ENCODE measurements at regions not wholly inside any gene's neighbourhood (a gene's known extent, or its start where the extent isn't known, plus 50 kb on each side); places are given as distances from the start of the nearest gene placed in this dataset.

DNA sequence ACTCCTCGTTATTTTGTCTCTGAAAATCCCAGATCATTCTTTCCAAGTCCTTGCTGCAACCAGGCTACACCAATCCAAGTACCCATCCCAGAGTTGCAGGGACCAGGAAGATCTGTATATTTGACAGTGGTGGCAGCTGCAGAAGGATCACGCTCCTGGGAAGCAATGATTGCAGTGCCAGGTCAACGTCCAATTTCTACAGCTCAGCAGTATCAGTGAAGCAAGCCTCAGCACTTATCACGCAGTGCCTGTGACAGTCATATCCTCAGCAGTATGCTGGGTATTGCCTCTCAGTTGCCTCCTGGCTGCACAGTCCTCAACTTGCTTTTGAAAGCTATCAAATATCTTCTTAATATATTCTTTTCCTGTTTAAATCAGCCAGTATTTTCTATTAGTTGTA, 66.7 kb downstream of the BARHL2 start:
- DNase-seq (ENCODE audit: low read depth in 2 of 2), result no peak

DNA sequence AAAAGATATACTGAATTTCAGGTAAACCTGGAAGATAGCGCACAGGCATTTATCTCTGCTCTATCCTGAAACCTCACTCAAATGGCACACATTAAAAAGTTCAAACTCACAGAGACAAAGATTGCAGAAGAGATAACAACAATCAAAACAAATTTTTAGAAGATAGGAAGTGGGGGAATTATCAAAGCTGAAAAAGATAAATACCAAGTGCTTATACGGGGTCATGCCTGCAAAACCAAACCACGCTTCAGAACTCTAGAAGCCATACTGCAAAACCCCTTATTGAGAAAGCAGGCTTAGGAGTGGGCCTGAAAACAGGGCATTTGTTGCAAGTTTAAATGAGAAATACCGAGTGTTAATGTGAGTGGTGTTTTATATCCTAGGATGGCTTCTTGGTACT, 76.8 kb downstream of the BARHL2 start:
- DNase-seq (ENCODE audit: low read depth in 2 of 2), result no peak

DNA sequence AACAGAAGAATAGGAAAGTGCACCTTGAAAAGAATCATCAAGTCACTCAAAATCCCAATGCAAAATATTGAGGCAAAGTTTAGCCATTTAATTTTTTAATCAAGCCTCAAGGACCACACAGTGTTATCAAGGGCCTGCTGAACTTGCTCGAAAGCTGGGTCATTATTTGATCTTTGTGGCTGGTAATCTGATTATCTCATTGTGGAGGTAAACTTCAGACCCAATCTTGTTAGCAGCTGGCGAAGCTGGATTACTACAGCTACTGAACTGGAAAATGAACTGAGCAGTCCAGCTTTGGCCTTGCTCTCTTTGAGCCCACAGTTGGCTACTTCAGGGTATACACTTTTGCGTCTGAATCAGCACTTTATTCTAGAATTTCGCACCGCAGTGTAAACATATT, 94.4 kb downstream of the BARHL2 start:
- no peak for DNase-seq (ENCODE audit: low read depth in 2 of 2)

DNA sequence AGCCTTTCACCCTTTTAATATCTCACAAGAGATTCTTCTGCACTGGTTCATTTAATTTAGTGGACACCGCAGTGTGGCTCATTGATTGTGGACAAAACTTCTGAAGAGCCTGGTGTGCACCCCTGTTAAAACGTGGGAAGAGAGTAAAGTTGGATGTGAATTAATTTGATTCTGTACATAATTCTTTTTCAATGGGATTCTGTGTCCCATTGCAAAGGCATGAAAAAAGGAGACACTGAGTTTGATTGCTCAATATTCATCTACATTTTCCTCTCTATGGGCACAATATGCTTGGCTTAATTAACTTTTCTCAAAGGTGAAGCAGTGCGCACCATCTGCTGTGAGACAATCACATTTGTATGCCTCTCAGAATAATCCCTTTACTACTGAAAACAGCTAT, 95.1 kb downstream of the BARHL2 start:
- DNase-seq (ENCODE audit: low read depth in 2 of 2), result no peak

DNA sequence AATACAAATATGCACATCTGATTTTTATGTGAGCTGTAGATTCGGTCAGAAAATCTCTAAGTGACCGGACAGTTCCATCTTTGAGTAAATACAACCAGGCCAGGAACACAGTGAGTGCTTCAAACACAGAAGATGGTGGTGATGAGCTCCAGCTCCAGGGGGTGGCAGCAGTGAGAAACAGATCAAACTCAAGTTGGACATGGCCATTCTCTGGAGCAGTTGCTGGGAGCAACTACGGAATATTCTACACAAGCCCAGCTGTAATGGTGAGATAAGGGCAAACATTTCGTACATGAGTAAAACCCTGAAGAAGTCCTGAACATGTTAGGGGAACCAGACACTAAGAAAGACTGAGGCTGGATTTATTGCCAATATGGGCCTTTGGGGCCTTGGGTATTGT, 100.7 kb downstream of the BARHL2 start:
- no peak for DNase-seq (ENCODE audit: low read depth in 2 of 2)

DNA sequence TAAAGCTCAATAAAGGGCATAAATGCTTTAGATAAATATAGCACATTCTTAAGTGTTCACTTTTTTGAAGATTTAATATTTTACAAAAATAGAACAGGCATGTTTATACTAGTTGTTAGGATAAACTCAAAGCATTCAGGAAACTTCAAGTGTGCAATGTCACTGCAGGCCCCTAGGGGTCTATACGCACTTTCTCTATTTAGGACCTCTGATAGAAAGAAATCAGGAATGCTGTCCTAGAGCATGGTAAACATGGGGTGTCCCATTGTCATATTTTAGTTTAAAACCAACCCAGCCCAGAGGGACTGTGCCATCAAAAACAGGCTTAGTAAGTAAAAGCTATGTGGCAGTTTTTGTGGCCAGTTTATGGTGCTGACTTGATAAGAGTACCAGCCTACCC, 102.2 kb downstream of the BARHL2 start:
- DNase-seq (ENCODE audit: low read depth in 2 of 2), result no peak

DNA sequence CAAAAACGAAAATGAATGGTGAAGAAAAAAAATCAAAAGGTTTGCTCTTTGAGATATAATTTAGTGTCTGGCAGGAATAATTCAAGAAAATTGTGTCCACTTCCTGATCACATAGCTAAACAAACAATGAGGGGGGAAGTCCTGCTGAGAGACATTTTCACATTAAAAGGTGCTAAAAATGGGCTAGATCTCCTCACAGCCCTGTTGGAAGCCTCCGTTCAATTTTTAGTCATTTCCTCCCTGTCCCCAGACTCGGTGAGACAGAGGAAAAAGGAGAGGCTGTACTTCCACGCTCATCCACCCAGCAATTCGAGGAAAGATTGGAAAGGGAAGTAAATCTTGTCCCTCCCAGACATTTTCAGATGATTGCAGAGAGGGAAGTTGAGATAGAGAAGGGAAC, 103.7 kb downstream of the BARHL2 start:
- no peak for DNase-seq (ENCODE audit: low read depth in 2 of 2)

DNA sequence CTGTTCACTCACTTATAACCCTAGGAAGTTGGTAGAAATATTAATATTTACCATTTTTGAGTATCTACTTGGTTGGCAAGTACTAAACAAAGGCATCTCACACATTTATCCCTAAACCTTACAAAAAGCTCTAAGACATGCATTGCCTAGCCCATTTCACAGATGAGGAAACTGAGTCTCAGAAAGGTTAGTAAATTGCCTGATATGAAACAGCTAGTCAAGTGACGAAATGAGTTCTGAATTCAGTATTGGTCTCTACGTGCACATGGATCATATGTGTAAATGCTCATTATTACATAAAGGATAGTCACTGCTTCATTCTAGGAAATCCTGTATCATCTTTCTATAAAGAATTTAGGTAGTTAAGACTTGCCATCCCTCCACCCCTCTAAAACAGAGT, 105.1 kb downstream of the BARHL2 start:
- no peak for DNase-seq (ENCODE audit: low read depth in 2 of 2)

DNA sequence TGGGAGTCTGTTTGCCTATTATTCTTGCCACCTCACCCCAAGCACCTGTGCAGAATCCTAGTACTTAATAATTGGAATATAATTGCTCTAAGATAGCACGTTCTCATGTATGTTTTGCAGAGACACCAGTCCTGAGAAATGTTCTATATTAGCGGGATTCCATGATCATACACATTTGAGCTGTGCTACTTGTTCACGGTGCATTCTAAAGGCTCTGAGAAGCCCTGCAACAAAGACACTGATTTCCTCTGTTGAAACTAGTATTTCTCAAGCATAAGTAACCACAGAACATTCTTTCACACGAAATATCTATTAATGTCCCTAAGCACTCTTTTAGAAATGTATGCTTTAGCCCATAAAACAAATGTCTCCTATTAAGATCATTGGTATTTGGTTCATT, 109.4 kb downstream of the BARHL2 start:
- no peak for DNase-seq (ENCODE audit: low read depth in 2 of 2)

DNA sequence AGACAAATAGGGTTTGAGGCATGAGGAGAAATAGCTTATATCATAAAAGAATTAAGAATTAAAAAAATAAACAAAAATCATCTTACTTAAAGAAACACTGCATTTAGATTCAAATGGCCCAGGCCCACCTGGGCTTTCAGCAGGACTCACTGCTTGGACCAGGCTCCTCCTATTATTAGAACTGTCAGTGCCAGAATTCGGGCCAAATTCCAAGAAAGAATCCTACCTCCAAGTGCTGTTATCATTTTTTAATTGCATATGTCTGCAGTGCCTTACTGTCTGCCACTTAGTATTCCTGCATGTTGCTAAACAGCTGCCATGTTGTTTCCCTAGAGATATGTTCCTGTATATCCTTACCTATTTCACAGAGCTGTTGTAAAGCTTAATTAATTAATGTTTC, 112.0 kb downstream of the BARHL2 start:
- DNase-seq (ENCODE audit: low read depth in 2 of 2), result no peak

DNA sequence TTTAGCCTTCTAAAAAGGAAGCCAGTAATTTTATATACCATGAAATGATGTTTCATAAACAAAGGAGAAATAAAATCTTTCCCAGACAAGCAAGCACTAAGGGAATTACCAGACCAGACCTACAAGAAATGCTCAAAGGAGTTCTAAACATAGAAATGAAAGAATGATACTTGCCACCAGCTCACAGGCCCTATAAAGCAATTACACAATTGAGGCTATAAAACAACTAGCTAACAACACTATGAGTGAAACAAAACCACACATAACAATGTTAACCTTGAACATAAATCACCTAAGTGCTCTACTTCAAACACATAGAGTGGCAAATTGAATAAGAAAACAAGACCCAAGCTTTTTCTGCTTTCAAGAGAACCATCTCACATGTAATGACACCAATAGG, 123.8 kb downstream of the BARHL2 start:
- no peak for DNase-seq (ENCODE audit: low read depth in 2 of 2)

DNA sequence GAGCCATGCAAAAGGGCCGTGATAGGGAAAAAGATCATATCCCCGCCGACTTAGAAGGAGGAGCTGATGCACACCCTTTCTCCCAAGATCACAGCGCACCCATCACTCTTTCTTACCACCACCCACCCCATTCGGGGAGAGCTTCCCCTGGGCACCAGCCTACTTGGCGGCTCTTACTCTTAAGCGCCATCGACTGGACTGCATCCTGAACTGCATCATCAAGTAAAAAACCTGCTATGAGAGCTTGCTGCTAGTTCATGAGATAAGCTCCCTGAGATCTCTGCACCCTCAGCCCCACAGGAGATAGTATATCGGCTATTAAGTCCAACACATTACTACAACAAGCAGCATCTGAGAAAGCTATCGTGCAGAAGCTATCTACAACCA, 125.1 kb downstream of the BARHL2 start:
- no peak for DNase-seq (ENCODE audit: low read depth in 2 of 2)

DNA sequence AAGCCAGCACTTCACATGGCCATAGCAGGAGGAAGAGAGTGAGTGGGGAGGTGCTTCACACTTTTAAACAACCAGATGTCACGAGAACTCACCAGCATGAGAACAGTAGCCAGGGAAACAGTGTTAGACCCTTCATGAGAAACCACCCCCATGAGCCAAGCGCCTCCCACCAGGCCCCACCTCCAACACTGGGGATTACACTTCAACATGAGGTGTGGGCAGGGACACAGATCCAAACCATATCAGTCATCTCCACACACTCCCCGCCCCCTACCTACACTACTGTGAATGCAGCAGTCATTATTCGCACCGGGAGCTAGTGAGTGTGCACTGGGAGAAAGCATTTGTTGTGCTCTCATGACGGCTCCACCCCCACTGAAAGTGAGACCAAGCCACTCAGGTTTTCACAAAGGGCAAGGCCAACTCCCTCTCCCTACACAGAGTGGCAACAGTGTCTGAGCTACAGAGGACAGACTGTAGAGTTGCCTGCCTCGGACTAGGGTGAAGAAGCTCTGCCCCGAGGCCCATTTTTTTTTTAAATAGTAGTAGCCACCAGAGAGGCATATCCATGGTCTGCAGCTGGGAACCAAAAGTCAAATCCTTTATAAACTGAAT, 125.6 kb downstream of the BARHL2 start:
- DNase-seq (ENCODE audit: low read depth in 2 of 2), result no peak

DNA sequence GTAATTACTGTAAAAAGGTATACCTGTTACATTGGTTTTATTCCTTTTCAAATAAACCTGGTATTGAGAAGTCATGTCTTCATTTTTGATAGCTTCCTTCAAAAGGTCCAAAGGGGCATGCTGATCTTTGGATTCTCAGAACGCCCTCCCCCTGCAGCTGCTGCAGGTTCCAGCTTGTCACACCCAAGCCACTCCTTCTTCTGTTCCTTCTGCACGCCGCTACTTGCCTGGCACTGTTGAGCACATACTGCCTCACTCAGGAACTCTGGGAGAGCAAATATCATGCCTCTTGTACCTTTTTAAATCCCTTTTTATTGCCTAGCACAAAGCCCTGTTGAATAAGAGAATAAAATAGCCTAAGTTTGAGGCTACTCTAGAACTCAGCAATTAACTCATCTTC, 136.9 kb downstream of the BARHL2 start:
- no peak for DNase-seq (ENCODE audit: low read depth in 2 of 2)

DNA sequence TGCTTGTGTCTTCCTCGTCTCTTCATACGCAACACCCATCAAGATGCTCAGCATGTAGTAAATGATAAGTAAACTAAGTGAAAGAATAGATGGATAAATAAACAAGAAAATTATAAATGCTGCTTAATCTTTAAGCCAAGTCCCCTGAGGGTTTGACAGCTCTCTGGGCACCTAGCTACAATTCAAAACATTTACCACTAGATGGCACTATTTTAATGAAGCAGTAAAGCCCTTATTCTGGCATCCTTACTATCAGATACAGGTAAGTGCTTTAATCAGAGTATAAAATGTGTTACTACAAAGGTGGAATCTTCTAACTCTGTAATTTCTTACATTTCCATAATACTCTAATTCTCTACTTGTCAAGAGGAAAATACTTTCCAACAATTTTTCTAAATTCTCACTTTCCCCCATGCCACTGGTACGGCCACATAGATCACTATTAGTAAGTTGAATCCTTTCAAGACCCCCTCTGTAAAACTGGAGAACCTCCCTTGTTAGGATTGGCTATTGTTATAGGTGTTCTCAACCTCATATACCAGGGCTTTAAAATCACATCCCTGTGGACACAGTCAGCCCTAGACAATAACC, 137.8 kb downstream of the BARHL2 start:
- DNase-seq (ENCODE audit: low read depth in 2 of 2), result no peak

DNA sequence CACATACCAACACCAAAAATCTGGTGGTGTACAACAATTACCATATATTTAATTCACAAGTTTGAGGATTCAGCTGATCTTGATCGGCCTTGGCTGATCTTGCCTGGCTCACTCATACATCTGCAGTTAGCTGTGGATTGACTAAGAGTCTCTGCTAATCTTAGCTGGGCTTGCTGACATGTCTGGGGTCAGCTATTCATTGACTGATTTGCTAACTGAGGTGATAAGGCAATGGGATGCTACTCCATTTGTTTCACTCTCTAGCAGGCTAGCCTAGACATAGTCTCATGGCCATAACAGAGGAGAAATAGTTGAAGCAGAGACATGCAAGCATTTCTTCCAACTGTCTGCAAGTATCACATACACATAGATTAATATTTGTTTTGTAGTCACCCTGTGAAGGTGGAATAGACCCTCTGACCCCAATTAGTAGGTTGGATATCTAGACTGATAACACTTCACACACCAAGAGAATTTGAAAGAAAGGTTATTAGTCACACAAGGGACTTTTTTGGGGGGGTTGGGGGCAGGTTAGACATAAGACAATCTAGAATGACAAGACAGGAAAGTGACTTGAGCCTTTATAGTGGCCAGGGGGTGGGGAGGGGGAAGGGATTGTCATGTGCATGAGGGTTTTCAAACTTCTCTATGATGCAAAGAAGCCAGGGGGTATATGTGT, 142.3 kb downstream of the BARHL2 start:
- DNase-seq (ENCODE audit: low read depth in 2 of 2), result no peak

DNA sequence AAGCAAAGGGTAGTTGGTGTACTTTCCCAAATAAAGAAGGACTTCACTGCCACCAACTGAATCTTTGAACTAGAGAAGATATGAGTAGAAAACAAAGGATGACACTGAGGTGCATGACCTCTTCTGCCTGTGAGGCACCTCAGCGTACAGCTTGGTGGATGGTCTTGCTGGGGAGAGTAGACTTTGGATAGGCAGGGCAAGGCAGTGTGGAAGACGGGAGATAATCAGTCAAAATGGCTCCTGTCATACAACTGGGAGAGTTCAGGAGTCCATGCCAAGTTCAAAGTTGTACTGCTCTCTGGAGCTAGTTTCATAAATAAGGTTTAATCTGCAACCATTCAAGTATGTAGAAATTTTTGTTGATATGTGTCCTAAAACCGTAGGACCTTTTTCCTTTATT, 143.4 kb downstream of the BARHL2 start:
- DNase-seq (ENCODE audit: low read depth in 2 of 2), result no peak

DNA sequence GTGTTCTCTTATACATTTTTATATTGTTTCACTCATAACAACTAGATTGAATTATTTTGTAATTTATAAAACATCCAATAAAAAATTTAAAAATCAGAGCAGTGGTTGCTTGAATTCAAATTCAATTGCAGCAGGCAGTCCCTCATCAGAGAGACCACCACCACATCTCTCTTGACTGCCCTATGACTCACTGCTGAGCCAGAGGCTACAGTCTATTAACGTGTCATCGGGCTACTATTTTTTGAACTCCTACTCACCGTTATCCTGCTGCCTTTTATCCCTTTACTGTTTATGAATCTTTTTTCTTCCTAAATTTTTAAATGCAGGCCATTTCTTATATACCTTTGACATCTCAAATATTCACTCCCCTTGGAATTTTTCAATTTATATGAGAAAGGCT, 144.7 kb downstream of the BARHL2 start:
- DNase-seq (ENCODE audit: low read depth in 2 of 2), result no peak

DNA sequence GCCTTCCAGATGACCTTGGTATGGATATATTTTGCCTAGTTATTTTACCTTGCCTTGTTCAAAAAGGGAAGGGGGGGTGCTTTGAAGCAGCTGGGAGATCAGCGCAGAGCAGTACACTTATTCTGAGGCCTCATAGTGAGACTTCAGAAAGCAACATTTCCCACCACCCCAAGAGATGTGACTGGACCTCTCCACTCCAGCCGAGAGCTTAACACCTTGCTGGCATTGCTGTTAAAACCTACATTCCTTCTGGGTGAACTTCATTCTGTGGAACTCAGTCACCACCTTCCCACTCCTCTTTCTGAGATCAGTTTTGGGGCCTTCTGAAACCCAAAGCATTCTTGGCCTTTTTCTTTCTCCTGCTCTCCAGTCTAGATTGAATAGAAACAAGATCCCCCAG, 148.7 kb downstream of the BARHL2 start:
- DNase-seq (ENCODE audit: low read depth in 2 of 2), result no peak

DNA sequence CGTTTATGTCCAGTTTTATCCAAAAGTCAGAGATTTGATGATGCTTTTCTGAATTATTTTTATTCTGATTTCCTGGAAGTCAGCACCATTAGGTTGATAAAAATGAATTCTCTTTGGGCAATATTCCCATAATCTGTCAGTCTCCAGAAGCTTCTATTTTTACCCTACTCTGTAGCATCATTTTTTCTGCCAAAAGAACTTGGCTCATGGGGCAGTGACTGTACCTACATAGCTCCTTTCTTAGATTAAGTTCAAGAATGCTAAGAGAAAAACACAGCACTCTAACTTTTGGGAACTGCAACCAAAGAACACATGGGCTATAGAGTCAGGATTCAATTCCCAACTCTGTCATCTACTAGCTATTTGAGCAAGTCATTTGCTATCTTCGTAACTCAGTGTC, 152.9 kb downstream of the BARHL2 start:
- DNase-seq (ENCODE audit: low read depth in 2 of 2), result no peak

DNA sequence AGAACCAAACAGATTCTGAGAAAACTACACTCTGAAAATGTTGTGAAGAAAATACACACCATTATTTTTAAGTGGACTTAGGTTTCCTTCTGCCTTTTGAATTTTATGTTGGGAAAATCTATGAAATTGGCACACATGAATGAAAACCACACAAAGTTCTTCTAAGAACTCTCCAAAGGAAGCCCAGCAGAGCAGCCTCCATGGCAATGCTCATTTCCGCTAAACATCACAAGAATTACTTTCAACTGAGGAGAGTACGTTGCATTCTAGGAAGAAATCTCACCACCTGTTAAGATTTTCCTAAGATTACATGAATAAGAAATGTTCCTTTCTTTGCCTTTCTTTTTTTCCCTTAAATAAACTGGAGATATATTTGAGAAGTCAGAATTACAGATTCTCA, 154.2 kb downstream of the BARHL2 start:
- DNase-seq (ENCODE audit: low read depth in 2 of 2), result no peak

DNA sequence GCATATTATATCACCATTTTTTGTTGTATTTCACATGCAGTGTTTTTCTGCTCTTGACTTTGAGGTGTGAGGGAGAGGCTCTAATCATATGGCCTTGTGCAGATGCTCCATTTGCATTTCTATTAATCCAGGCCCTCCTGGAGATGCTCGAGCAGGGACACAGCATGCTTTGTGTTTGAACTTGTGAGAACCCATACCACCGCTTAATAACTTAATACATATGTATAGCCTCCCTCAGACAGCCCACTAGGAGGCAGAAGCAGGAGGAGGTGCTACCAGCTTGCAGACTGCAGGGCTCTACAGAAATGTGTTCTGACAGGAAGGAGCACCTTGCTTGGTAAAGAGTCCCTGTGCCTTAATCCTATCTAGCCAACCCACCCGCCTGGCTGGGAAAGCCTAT, 155.2 kb downstream of the BARHL2 start:
- DNase-seq (ENCODE audit: low read depth in 2 of 2), result no peak

DNA sequence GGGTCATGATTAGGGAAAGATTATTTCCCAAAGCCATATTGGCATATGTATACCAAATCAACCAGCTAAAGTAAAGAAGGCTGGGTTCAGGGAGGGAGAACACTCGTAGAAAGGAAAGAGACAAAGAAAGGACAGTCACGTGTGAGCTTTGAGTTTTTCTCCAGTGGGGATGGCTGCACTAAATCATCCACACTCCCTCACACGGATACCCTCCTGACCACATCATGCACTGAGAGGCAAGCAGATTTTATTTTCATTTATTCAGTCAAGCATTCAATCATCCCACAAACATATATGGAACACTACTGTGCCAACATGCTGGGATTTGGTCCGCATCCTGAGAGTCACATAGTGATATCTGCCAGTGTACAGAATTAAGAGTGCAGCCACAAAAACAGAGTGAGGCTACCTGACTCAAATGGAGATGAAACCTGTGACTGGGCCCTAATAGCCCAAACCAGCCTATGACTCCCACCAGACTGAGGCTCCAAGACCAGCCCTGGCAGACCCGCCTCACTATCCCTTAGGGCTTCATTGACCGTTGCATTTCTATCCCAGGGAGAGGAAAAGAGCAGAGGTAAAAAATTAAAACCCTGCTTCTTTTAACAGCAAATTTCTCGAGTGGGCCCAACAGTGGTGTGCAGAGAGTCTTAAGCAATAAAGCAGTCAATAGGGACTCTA, 155.9 kb downstream of the BARHL2 start:
- DNase-seq (ENCODE audit: low read depth in 2 of 2), result no peak

Data from stimulated activated CD4-positive, alpha-beta T cell treated with anti-CD3 and anti-CD28 coated beads, Interleukin-15, amount 100 ng/mL, for 48 hours (primary cell).